ENCODE measurements at regions not wholly inside any gene's neighbourhood (a gene's known extent, or its start where the extent isn't known, plus 50 kb on each side); places are given as distances from the start of the nearest gene placed in this dataset.
A peak's percentile ranks its signal among the peaks of the same experiment; 100 is the strongest.
"Not testable (repeated sequence)": the region's sequence is repeated elsewhere in the genome, so short reads cannot be mapped to it uniquely, and the experiment has no call there.

GRCh38 chr9:113678119-113678858 is 197.8 kb upstream of the ZNF618 start:
- H3K4me2 ChIP-seq = peak overlapping the region; percentile 72
- H3K4me3 ChIP-seq = no peak overlapping the region
- H4K20me1 ChIP-seq = no peaks in the 10 kb centered on the region
- H3K9ac ChIP-seq = no peak overlapping the region
- peak overlapping the region; percentile 60 for H3K27ac ChIP-seq
- H3K4me1 ChIP-seq = peaks cover 88% of the 10 kb centered on the region
- no peaks in the 10 kb centered on the region for H3K36me3 ChIP-seq
- H3K9me3 ChIP-seq = no peaks in the 10 kb centered on the region
- no peaks in the 10 kb centered on the region for H3K27me3 ChIP-seq
- no peak for TF ChIP-seq Cebpa-rat (IDR thresholded peaks at IDR 0.05)

GRCh38 chr9:113678859-113679256 is 197.3 kb upstream of the ZNF618 start:
- H4K20me1 ChIP-seq = no peaks in the 10 kb centered on the region
- H3K4me2 ChIP-seq = peak overlapping the region; percentile 72
- no peaks in the 10 kb centered on the region for H3K9me3 ChIP-seq
- H3K27me3 ChIP-seq = no peaks in the 10 kb centered on the region
- no peaks in the 10 kb centered on the region for H3K36me3 ChIP-seq
- no peak for TF ChIP-seq Cebpa-rat (IDR thresholded peaks at IDR 0.05)
- H3K9ac ChIP-seq = no peak overlapping the region
- H3K4me1 ChIP-seq = peaks cover 85% of the 10 kb centered on the region
- peak overlapping the region; percentile 60 for H3K27ac ChIP-seq
- H3K4me3 ChIP-seq = no peak overlapping the region

GRCh38 chr9:113682297-113682771 is 193.8 kb upstream of the ZNF618 start:
- H3K27ac ChIP-seq = 0 out of 2 replicates have a peak overlapping the region, but pooled peaks have one; percentile 19
- peaks cover 17% of the 10 kb centered on the region for H3K9me3 ChIP-seq
- H3K4me3 ChIP-seq = no peak overlapping the region
- no peaks in the 10 kb centered on the region for H4K20me1 ChIP-seq
- peaks cover 2% of the 10 kb centered on the region for H3K27me3 ChIP-seq
- peak overlapping the region; percentile 6; the same call in 1 of the 2 replicates for H3K4me2 ChIP-seq
- H3K4me1 ChIP-seq = peaks cover 80% of the 10 kb centered on the region
- TF ChIP-seq Cebpa-rat (IDR thresholded peaks at IDR 0.05) = no peak
- no peak overlapping the region for H3K9ac ChIP-seq
- H3K36me3 ChIP-seq = no peaks in the 10 kb centered on the region

GRCh38 chr9:113685636-113686035 is 190.5 kb upstream of the ZNF618 start:
- Histone ChIP-seq H3K4me3 (peak overlapping the region; percentile 45), H3K4me1 (peaks cover 75% of the 10 kb centered on the region), H3K4me2 (peak overlapping the region; percentile 59), H3K9me3 (peaks cover 17% of the 10 kb centered on the region), H3K27me3 (peaks cover 18% of the 10 kb centered on the region)
- H4K20me1 ChIP-seq, H3K36me3 ChIP-seq, H3K9ac ChIP-seq, H3K27ac ChIP-seq: not testable (repeated sequence)

GRCh38 chr9:113687107-113687679 is 188.9 kb upstream of the ZNF618 start:
- peaks cover 17% of the 10 kb centered on the region for H3K9me3 ChIP-seq
- H3K36me3 ChIP-seq = no peaks in the 10 kb centered on the region
- no peak overlapping the region for H3K9ac ChIP-seq
- no peak overlapping the region for H3K27ac ChIP-seq
- peaks cover 18% of the 10 kb centered on the region for H3K27me3 ChIP-seq
- peak overlapping the region; percentile 47 for H3K4me3 ChIP-seq
- H4K20me1 ChIP-seq = no peaks in the 10 kb centered on the region
- no peak for TF ChIP-seq Cebpa-rat (IDR thresholded peaks at IDR 0.05)
- H3K4me1 ChIP-seq = peaks cover 70% of the 10 kb centered on the region
- H3K4me2 ChIP-seq = peak overlapping the region; percentile 80

- peaks cover 65% of the 10 kb centered on the region for H3K4me1 ChIP-seq
- no peaks in the 10 kb centered on the region for H3K36me3 ChIP-seq
- peak overlapping the region; percentile 47 for H3K4me3 ChIP-seq
- H3K4me2 ChIP-seq = peak overlapping the region; percentile 80
- TF ChIP-seq Cebpa-rat (IDR thresholded peaks at IDR 0.05) = no peak
- no peaks in the 10 kb centered on the region for H4K20me1 ChIP-seq
- no peak overlapping the region for H3K27ac ChIP-seq
- peaks cover 17% of the 10 kb centered on the region for H3K9me3 ChIP-seq
- 0 out of 2 replicates have a peak overlapping the region, but pooled peaks have one; percentile 32 for H3K9ac ChIP-seq
- H3K27me3 ChIP-seq = peaks cover 18% of the 10 kb centered on the region
Observed at GRCh38 chr9:113687680-113688371, 188.3 kb upstream of the ZNF618 start.

- H3K27ac ChIP-seq = peak overlapping the region; percentile 3; the same call in 1 of the 2 replicates
- peak overlapping the region; percentile 65 for H3K4me2 ChIP-seq
- no peak overlapping the region for H3K4me3 ChIP-seq
- H3K27me3 ChIP-seq = peaks cover 18% of the 10 kb centered on the region
- TF ChIP-seq Cebpa-rat (IDR thresholded peaks at IDR 0.05) = no peak
- peaks cover 50% of the 10 kb centered on the region for H3K4me1 ChIP-seq
- H3K9ac ChIP-seq = no peak overlapping the region; the same call in 1 of the 2 replicates
- no peaks in the 10 kb centered on the region for H3K36me3 ChIP-seq
- H4K20me1 ChIP-seq = no peaks in the 10 kb centered on the region
- H3K9me3 ChIP-seq = peaks cover 15% of the 10 kb centered on the region
Observed at GRCh38 chr9:113690055-113690740, 185.9 kb upstream of the ZNF618 start.

- Histone ChIP-seq H3K36me3 (no peaks in the 10 kb centered on the region), H3K27me3 (peaks cover 16% of the 10 kb centered on the region)
- no peak for TF ChIP-seq Cebpa-rat (IDR thresholded peaks at IDR 0.05)
Observed at GRCh38 chr9:113692256-113692655, 183.9 kb upstream of the ZNF618 start.

GRCh38 chr9:113694912-113695311 is 181.2 kb upstream of the ZNF618 start:
- TF ChIP-seq Cebpa-rat (IDR thresholded peaks at IDR 0.05) = no peak
- Histone ChIP-seq H3K4me2 (no peak overlapping the region), H3K27me3 (no peaks in the 10 kb centered on the region)

More at GRCh38 chr9:113692256-113692655, 183.9 kb upstream of the ZNF618 start:
- Histone ChIP-seq H3K4me2 (no peak overlapping the region), H3K9me3 (peaks cover 16% of the 10 kb centered on the region), H3K4me3 (no peak overlapping the region), H3K27ac (no peak overlapping the region), H3K9ac (no peak overlapping the region), H4K20me1 (no peaks in the 10 kb centered on the region), H3K4me1 (peaks cover 44% of the 10 kb centered on the region)

More at GRCh38 chr9:113694912-113695311, 181.2 kb upstream of the ZNF618 start:
- H4K20me1 ChIP-seq = no peaks in the 10 kb centered on the region
- H3K36me3 ChIP-seq = no peaks in the 10 kb centered on the region
- no peak overlapping the region for H3K4me3 ChIP-seq
- H3K9me3 ChIP-seq = peaks cover 23% of the 10 kb centered on the region
- peaks cover 23% of the 10 kb centered on the region for H3K4me1 ChIP-seq
- H3K9ac ChIP-seq = no peak overlapping the region
- no peak overlapping the region for H3K27ac ChIP-seq
